Heart left ventricle (tissue), 13 donors: ENCODE measurements at regions not wholly inside any gene's neighbourhood (a gene's known extent, or its start where the extent isn't known, plus 50 kb on each side); places are given as distances from the start of the nearest gene placed in this dataset.

ENCODE experiments used
- POLR2A ChIP-seq, 2 donors: fragments of 450-650 bp; IDR thresholded peaks; one replicate each; pipeline ENCODE4 v1.6.1; 2017; ENCODE audit warnings: antibody characterized with exemption in 2 of 2, mild to moderate bottlenecking in 2 of 2, moderate library complexity in 2 of 2
- TF ChIP-seq, protein P1 (sequence below), 12 donors: fragments of 200-600 bp; sonication (generic) in 4 of 12; IDR thresholded peaks; one replicate each; pipeline versions ENCODE4 v1.5.0 to v1.8.0; 2018 to 2022; ENCODE audit warnings: antibody characterized with exemption in 12 of 12, mild to moderate bottlenecking in 5 of 12
- donor health status: ischemic (EF 13 %, LVEDD 7.1; RV severe dilation, severe dysfunction).
- donor health status: DM: no; HTN: yes; CAD: no.
- donor health status: DM: no; HTN: no; CAD: no.
- donor health status: ischemic (EF 25% LVEDD 6.9; RV normal size, moderate dysfunction).
- donor health status: ischemic (EF 25% LVEDD 5.7; RV mildly dilated, moderate dysfunction).
- donor health status: ischemic (EF 35%, LVEDD 5.7; RV mildly dilated, moderate dysfunction).
- donor health status: nonischemic (EF 11% LVEDD 7.7; RV severe dilation, severe dysfunction).
- donor health status: DM: yes; HTN: yes; CAD: no.
- donor health status: PGD.
- donor health status: ischemic (EF 29% LVEDD 5.4; RV normal size, mild dysfunction).
- donor health status: nonischemic (EF 23%, LVEDD 6.1; RV moderate dilation, normal function).

DNA sequence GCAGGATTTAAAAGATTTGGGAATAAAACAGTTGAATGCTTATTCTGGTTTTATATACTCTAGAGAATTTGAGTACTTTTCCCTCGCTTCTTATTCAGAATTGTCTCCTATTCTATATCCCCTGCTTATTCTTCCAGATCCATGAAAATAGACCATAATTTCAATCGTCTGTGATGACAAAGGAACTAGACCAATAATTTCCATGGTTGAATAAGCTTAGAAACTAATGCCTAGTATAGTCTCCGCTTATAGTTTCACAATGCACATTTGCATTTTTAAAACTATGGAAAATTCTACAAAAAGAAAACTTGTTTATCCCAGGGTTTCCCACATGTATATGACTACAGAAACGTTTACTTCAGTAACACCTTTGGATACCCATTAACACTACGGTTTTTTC is 247.4 kb upstream of the NR5A2 start:
- TF ChIP-seq, protein P1, sequence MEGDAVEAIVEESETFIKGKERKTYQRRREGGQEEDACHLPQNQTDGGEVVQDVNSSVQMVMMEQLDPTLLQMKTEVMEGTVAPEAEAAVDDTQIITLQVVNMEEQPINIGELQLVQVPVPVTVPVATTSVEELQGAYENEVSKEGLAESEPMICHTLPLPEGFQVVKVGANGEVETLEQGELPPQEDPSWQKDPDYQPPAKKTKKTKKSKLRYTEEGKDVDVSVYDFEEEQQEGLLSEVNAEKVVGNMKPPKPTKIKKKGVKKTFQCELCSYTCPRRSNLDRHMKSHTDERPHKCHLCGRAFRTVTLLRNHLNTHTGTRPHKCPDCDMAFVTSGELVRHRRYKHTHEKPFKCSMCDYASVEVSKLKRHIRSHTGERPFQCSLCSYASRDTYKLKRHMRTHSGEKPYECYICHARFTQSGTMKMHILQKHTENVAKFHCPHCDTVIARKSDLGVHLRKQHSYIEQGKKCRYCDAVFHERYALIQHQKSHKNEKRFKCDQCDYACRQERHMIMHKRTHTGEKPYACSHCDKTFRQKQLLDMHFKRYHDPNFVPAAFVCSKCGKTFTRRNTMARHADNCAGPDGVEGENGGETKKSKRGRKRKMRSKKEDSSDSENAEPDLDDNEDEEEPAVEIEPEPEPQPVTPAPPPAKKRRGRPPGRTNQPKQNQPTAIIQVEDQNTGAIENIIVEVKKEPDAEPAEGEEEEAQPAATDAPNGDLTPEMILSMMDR (IDR thresholded peaks at IDR 0.05), result no peak
- no peak for TF ChIP-seq POLR2A (IDR thresholded peaks at IDR 0.05)
